Middle frontal gyrus (tissue), 1 donor: ENCODE measurements at regions not wholly inside any gene's neighbourhood (a gene's known extent, or its start where the extent isn't known, plus 50 kb on each side); places are given as distances from the start of the nearest gene placed in this dataset.
"Not testable (repeated sequence)": the region's sequence is repeated elsewhere in the genome, so short reads cannot be mapped to it uniquely, and the experiment has no call there.

Experiments used
- DNase-seq: peaks from one replicate; pipeline ENCODE4 v3.0.0-alpha.2; 2015; ENCODE audit warnings: low spot score; ENCODE audit errors: extremely low spot score

GRCh38 chr7:136130511-136131303 lies 153.5 kb upstream of the MTPN start:
- no peak for DNase-seq

DNA sequence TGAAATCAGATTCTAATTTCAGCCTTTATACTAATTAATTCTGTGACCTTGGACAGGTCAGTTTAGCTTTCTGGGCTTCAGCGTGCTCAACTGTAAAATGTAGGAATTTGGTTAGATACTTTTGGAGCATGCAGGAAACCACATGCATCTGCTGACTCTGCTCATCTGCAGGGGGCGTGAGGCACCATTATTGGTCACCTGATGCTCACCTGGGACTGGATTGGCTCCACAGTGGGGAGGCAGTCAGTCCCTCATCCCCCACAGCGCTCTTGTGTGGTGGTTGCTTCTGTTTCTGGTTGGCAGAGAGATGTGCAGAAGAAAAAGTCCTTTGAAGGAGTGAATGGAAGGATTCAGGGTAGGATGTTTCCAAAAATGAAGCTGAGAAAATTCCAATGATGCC lies 150.9 kb upstream of the MTPN start:
- no peak for DNase-seq

GRCh38 chr7:136123352-136123751 lies 146.2 kb upstream of the MTPN start:
- DNase-seq, result no peak

GRCh38 chr7:136122026-136122425 lies 144.9 kb upstream of the MTPN start:
- DNase-seq, result no peak

GRCh38 chr7:136117539-136117938 lies 140.4 kb upstream of the MTPN start:
- no peak for DNase-seq

- DNase-seq, result no peak
Measured at GRCh38 chr7:136116186-136116585, 139.0 kb upstream of the MTPN start.

DNA sequence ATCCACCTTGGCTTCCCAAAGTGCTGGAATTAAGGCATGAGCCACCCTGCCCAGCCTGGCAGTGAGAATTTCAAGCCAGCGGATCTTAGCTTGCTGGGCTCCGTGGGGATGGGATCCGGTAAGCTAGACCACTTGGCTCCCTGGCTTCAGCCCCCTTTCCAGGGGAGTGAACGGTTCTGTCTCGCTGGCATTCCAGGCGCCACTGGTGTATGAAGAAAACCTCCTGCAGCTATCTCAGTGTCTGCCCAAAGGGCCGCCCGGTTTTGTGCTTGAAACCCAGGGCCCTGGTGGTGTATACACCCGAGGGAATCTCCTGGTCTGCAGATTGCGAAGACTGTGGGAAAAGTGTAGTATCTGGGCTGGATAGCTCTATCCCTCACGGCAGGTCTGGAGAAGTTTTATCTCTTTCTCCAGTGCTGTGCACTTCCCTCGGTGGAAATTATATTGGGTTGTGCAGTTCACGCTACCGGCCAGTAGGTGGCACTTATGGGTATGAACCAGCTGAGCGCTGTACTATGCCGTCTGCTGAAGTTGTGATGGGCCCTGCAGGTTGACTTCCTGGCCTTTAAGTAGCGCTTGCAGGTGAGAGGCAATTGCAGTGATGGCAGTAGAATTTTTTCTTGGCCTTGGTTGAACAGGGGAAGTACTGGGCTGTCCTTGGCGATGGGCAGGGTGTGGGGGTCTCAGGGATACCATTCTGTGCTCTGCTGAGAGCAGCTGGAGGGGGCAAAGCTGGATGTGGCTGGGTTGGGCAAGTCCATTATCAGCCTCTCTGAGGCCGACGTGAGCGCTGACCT lies 138.0 kb upstream of the MTPN start:
- no peak for DNase-seq

GRCh38 chr7:136114467-136114866 lies 137.3 kb upstream of the MTPN start:
- not testable (repeated sequence) for DNase-seq

- DNase-seq, result not testable (repeated sequence)
Measured at GRCh38 chr7:136109037-136109436, 131.9 kb upstream of the MTPN start.

GRCh38 chr7:136105191-136105590 lies 128.0 kb upstream of the MTPN start:
- DNase-seq, result no peak

DNA sequence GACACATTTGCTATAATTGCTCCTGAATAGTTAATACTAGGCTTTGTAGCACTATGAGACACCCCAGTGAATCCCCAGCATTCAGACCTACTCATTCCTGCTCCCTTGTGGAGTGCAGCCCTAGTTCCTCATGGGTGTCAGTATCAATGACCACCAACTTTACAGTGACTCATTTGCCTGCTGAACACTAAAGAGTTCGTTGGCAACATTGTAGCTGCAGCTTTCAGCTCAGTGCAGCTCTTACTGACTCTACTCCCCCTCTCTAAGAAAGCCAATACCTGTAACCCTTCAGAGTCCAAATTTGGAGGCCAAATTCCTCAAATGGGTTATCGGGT lies 127.1 kb upstream of the MTPN start:
- no peak for DNase-seq

DNA sequence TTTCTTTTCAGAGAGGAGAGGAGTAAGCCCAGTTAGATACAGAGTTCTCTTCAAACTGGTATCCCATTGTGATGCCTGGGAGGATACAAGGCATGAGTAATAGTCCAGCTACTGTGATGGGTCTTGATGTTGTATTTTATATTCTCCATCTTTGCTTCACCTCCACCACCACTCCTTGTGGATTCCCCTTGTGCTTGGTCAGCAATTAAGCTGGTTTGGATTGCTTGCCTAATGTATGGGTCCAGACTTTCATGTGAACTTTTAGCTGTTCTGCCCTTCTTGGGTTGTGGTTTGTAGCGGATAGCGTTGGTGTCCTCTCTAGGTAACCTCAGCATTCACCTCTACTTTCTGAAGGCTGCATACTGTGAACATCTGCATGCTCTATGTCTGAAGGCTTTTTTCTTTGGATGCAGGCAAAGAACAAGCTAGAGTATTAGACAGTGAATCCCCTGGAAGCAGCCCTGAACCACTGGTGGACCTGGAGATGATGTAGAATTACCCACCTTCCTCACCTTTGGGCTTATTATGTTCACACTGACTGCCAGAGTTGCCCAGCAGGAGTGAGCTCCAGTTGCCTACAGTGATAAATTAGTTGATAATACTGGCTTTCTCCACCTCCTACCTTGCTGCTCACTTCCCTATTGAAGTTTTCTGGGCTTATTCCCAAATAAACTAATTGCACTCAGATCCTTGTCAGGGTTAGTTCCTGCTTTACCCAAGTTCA lies 126.5 kb upstream of the MTPN start:
- no peak for DNase-seq

GRCh38 chr7:136102881-136103280 lies 125.7 kb upstream of the MTPN start:
- no peak for DNase-seq

DNA sequence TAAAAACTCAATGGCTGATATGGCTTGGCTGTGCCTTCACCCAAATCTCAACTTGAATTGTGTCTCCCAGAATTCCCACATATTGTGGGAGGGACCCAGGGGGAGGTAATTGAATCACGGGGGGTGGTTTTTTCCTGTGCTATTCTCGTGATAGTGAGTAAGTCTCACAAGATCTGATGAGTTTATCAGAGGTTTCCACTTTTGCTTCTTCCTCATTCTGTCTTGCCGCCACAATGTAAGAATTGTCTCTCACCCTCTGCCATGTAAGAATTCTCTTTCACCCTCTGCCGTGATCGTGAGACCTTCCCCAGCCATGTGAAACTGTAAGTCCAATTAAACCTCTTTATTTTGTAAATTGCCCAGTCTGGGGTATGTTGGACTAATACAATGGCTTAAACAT lies 115.6 kb upstream of the MTPN start:
- DNase-seq, result not testable (repeated sequence)

- DNase-seq, result no peak
Measured at GRCh38 chr7:136087881-136088280, 110.7 kb upstream of the MTPN start.

- peak; percentile 76 for DNase-seq
Measured at GRCh38 chr7:136086712-136087111, 109.6 kb upstream of the MTPN start.

DNA sequence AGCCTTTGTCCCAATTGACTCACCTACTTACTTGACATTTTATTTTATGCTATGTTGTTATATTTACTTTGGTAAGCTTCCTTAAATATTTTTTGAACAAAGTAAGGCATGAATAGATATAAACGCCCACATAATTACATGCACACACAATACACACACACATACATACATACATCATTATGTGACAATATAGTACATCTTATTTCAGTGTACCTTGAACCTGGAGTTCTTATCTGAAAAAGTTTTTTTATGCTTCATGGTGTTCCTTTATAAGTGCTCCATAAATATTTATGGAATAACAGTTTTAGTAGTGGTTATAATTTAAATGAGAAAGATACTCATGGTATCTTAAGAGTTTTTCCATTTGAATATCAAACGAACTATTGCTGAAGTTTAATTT lies 102.8 kb upstream of the MTPN start:
- no peak for DNase-seq

DNA sequence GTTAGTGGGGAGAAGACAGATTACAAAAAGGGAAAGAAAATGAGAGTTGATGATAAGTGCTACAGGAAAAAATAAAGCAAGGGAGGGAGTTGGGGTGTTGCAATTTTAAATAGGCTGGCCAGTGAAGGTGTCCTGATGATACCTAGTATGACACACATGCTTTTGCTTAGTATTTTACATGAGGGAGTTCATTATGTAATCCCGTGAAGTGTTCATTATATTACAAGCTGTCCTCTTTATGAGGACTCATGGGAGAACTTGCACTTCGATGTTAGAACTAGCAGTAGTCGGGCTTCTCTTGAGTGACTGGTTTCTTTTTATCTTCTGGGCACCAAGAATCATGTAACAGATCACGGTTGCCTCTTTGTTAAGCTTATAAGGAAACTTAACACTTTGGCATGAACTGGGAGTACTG lies 102.3 kb upstream of the MTPN start:
- no peak for DNase-seq

- no peak for DNase-seq
Measured at GRCh38 chr7:136079066-136079465, 101.9 kb upstream of the MTPN start.

GRCh38 chr7:136078630-136079029 lies 101.5 kb upstream of the MTPN start:
- DNase-seq, result no peak

DNA sequence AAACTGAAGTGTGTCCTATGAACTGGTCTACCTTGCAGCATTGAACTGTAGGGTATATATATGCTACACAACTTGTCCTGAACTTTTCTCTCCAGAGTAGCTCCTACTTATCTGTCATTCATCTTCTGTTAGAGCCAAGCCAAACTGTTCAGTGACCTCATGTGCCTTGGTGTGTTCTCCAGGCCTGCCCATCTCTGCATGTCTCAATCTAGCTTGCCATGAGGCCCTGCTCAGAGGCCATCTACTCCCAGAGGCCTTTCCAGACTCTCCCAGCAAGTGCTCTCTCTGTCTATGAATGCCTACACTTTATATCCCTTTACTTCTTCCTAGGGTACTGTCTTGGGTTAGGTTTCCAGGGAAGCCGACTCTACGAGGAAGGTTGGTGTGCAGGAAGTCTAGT lies 99.8 kb upstream of the MTPN start:
- no peak for DNase-seq

GRCh38 chr7:136074843-136075242 lies 97.7 kb upstream of the MTPN start:
- DNase-seq, result no peak
